ENCODE measurements at regions not wholly inside any gene's neighbourhood (a gene's known extent, or its start where the extent isn't known, plus 50 kb on each side); places are given as distances from the start of the nearest gene placed in this dataset.

DNA sequence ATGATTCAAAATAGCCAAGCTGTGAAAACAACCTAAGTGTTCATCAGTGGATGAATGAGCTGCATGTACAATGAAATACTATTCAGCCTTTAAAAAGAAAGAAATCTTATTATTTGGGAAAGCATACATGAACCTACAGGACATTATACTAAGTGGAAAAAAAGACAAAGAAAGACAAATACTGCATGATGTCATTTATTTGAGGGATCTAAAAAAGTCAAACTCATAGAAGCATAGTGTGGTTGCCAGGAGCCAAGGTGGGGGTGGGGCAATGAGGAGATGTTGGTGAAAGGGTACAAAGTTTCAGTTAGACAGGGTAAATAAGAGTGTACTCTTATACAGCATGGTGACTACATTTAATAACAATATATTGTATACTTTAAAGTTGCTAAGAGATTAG, 261.5 kb downstream of the PARP8 start:
- no peak for TF ChIP-seq POLR2A (IDR thresholded peaks at IDR 0.05; ENCODE audit: low read depth, low read length)
- TF ChIP-seq POLR2AphosphoS5 (IDR thresholded peaks at IDR 0.05; ENCODE audit: low read depth, low read length) = no peak
- no peak for TF ChIP-seq TAF1 (IDR thresholded peaks at IDR 0.05; ENCODE audit: borderline replicate concordance, low read depth, low read length)
